ENCODE measurements at regions not wholly inside any gene's neighbourhood (a gene's known extent, or its start where the extent isn't known, plus 50 kb on each side); places are given as distances from the start of the nearest gene placed in this dataset.
"Not testable (repeated sequence)": the region's sequence is repeated elsewhere in the genome, so short reads cannot be mapped to it uniquely, and the experiment has no call there.

GRCh38 chr12:7581625-7582024 lies 78.0 kb upstream of the CD163 start:
- TF ChIP-seq CTCF (IDR thresholded peaks at IDR 0.05) = no peak
- no peak for TF ChIP-seq POLR2A (IDR thresholded peaks at IDR 0.05)
- H3K9me3 ChIP-seq = no peaks in the 10 kb centered on the region
- no peak overlapping the region for H3K4me3 ChIP-seq
- intact Hi-C loops (cut with DNase I; ENCODE audit: low total_unique reads) = no loop called here
- no peaks in the 10 kb centered on the region for H3K36me3 ChIP-seq (ENCODE audit: low read depth, missing control alignments)
- H3K4me1 ChIP-seq = no peaks in the 10 kb centered on the region
- DNase-seq = no peak
- H3K27me3 ChIP-seq = no peaks in the 10 kb centered on the region
- H3K27ac ChIP-seq = no peak overlapping the region

- no peak for TF ChIP-seq POLR2A (IDR thresholded peaks at IDR 0.05)
- H3K4me3 ChIP-seq = no peak overlapping the region
- DNase-seq = no peak
- intact Hi-C loops (cut with DNase I; ENCODE audit: low total_unique reads) = no loop called here
- 41 to 48% methylated on average over 2 of the region's 2 CpGs for WGBS, 2 donors
- no peaks in the 10 kb centered on the region for H3K9me3 ChIP-seq
- no peaks in the 10 kb centered on the region for H3K4me1 ChIP-seq
- no peaks in the 10 kb centered on the region for H3K36me3 ChIP-seq (ENCODE audit: low read depth, missing control alignments)
- no peak overlapping the region for H3K27ac ChIP-seq
- no peaks in the 10 kb centered on the region for H3K27me3 ChIP-seq
Measured at GRCh38 chr12:7581046-7581445, 77.5 kb upstream of the CD163 start.

GRCh38 chr12:7571257-7571656 lies 67.7 kb upstream of the CD163 start:
- Histone ChIP-seq H3K4me3 (no peak overlapping the region), H3K4me1 (no peaks in the 10 kb centered on the region), H3K27ac (no peak overlapping the region), H3K27me3 (no peaks in the 10 kb centered on the region), H3K9me3 (no peaks in the 10 kb centered on the region), H3K36me3 (ENCODE audit: low read depth, missing control alignments) (no peaks in the 10 kb centered on the region)
- no peak for DNase-seq
- WGBS, 2 donors = 46 to 52% methylated on average over 1 of the region's 1 CpG
- TF ChIP-seq CTCF (IDR thresholded peaks at IDR 0.05) (no peak), POLR2A (IDR thresholded peaks at IDR 0.05) (no peak)
- intact Hi-C loops (cut with DNase I; ENCODE audit: low total_unique reads) = no loop called here

GRCh38 chr12:7557227-7557626 lies 53.6 kb upstream of the CD163 start:
- DNase-seq = no peak
- Histone ChIP-seq H3K4me3 (no peak overlapping the region), H3K36me3 (ENCODE audit: low read depth, missing control alignments) (no peaks in the 10 kb centered on the region), H3K9me3 (no peaks in the 10 kb centered on the region), H3K4me1 (no peaks in the 10 kb centered on the region), H3K27me3 (no peaks in the 10 kb centered on the region), H3K27ac (no peak overlapping the region)
- intact Hi-C loops (cut with DNase I; ENCODE audit: low total_unique reads) = no loop called here
- 69 to 70% methylated on average over 3 of the region's 3 CpGs for WGBS, 2 donors
- TF ChIP-seq POLR2A (IDR thresholded peaks at IDR 0.05) (no peak), CTCF (IDR thresholded peaks at IDR 0.05) (no peak)

GRCh38 chr12:7555752-7556151 lies 52.2 kb upstream of the CD163 start:
- peak; percentile 16 for DNase-seq
- 23 to 28% methylated on average over 3 of the region's 3 CpGs for WGBS, 2 donors
- Histone ChIP-seq H3K4me3 (no peak overlapping the region), H3K4me1 (no peaks in the 10 kb centered on the region), H3K27me3 (no peaks in the 10 kb centered on the region), H3K36me3 (ENCODE audit: low read depth, missing control alignments) (no peaks in the 10 kb centered on the region), H3K9me3 (no peaks in the 10 kb centered on the region), H3K27ac (peak overlapping the region; percentile 44 to 67)
- no peak for TF ChIP-seq POLR2A (IDR thresholded peaks at IDR 0.05)
- TF ChIP-seq CTCF (IDR thresholded peaks at IDR 0.05) = no peak
- intact Hi-C loops (cut with DNase I; ENCODE audit: low total_unique reads) = no loop called here

- 92 to 100% methylated on average over 3 to 6 of the region's 6 CpGs for WGBS, 2 donors
- H3K4me1 ChIP-seq; H3K36me3 ChIP-seq (ENCODE audit: low read depth, missing control alignments); H3K27ac ChIP-seq; H3K9me3 ChIP-seq; intact Hi-C loops (cut with DNase I; ENCODE audit: low total_unique reads); H3K4me3 ChIP-seq; H3K27me3 ChIP-seq; DNase-seq: not testable (repeated sequence)
Measured at GRCh38 chr12:7554831-7555230, 51.3 kb upstream of the CD163 start.

All from testis (tissue), 2 donors.